GM19239 (cell line): ENCODE measurements at regions not wholly inside any gene's neighbourhood (a gene's known extent, or its start where the extent isn't known, plus 50 kb on each side); places are given as distances from the start of the nearest gene placed in this dataset.
"Not testable (repeated sequence)": the region's sequence is repeated elsewhere in the genome, so short reads cannot be mapped to it uniquely, and the experiment has no call there.

Experiments
- DNase-seq: peaks from one replicate; pipeline ENCODE4 v3.0.0; 2011; ENCODE audit warnings: low spot score; ENCODE audit not compliant: insufficient read length
- FAIRE-seq: peaks from 2 replicates; lab custom pipeline; 2011; peaks lifted over from hg19 to GRCh38; lab: Jason Lieb, UNC

- DNase-seq, result no peak
These were observed 947.0 kb downstream of the NR2F1-AS1 start for GRCh38 chr5:92633875-92634487.

GRCh38 chr5:92633176-92633575 is 947.8 kb downstream of the NR2F1-AS1 start:
- FAIRE-seq (no peak), DNase-seq (no peak)

More at GRCh38 chr5:92633875-92634487, 947.0 kb downstream of the NR2F1-AS1 start:
- no peak for FAIRE-seq

- not testable (repeated sequence) for FAIRE-seq, DNase-seq
These were observed 949.8 kb downstream of the NR2F1-AS1 start for GRCh38 chr5:92631237-92631701.

- FAIRE-seq (no peak), DNase-seq (no peak)
These were observed 951.4 kb downstream of the NR2F1-AS1 start for GRCh38 chr5:92629574-92629973.

- no peak for FAIRE-seq
- DNase-seq, result no peak
These were observed 952.0 kb downstream of the NR2F1-AS1 start for GRCh38 chr5:92629000-92629399.

GRCh38 chr5:92627186-92627585 is 953.8 kb downstream of the NR2F1-AS1 start:
- DNase-seq, result no peak
- FAIRE-seq, result no peak

GRCh38 chr5:92616085-92616484 is 964.9 kb downstream of the NR2F1-AS1 start:
- DNase-seq, result no peak
- no peak for FAIRE-seq

- FAIRE-seq (no peak), DNase-seq (no peak)
These were observed 967.5 kb downstream of the NR2F1-AS1 start for GRCh38 chr5:92613546-92613945.

GRCh38 chr5:92610435-92610834 is 970.6 kb downstream of the NR2F1-AS1 start:
- FAIRE-seq, DNase-seq: not testable (repeated sequence)

- no peak for FAIRE-seq
These were observed 975.4 kb downstream of the NR2F1-AS1 start for GRCh38 chr5:92605591-92605990.

GRCh38 chr5:92599217-92599810 is 981.7 kb downstream of the NR2F1-AS1 start:
- no peak for FAIRE-seq
- no peak for DNase-seq

More at GRCh38 chr5:92605591-92605990, 975.4 kb downstream of the NR2F1-AS1 start:
- no peak for DNase-seq

- DNase-seq (no peak), FAIRE-seq (no peak)
These were observed 987.0 kb downstream of the NR2F1-AS1 start for GRCh38 chr5:92594031-92594430.

GRCh38 chr5:92588876-92589275 is 992.1 kb downstream of the NR2F1-AS1 start:
- FAIRE-seq, result no peak
- DNase-seq, result no peak

GRCh38 chr5:92581690-92582089 is 999.3 kb downstream of the NR2F1-AS1 start:
- DNase-seq (no peak), FAIRE-seq (no peak)

- FAIRE-seq, result no peak
These were observed 999.8 kb downstream of the NR2F1-AS1 start for GRCh38 chr5:92581249-92581648.

GRCh38 chr5:92580814-92581213 is 1000.2 kb downstream of the NR2F1-AS1 start:
- FAIRE-seq (no peak), DNase-seq (no peak)

More at GRCh38 chr5:92581249-92581648, 999.8 kb downstream of the NR2F1-AS1 start:
- DNase-seq, result no peak

GRCh38 chr5:92574023-92574422 is 1007.0 kb downstream of the NR2F1-AS1 start:
- no peak for DNase-seq
- FAIRE-seq, result no peak

- DNase-seq (no peak), FAIRE-seq (no peak)
These were observed 1012.5 kb downstream of the NR2F1-AS1 start for GRCh38 chr5:92568522-92568921.

GRCh38 chr5:92567831-92568450 is 1013.1 kb downstream of the NR2F1-AS1 start:
- FAIRE-seq (no peak), DNase-seq (no peak)

GRCh38 chr5:92566113-92566786 is 1014.8 kb downstream of the NR2F1-AS1 start:
- no peak for FAIRE-seq
- DNase-seq, result no peak

- DNase-seq (no peak), FAIRE-seq (no peak)
These were observed 1015.3 kb downstream of the NR2F1-AS1 start for GRCh38 chr5:92565673-92566072.
